Neural cell (in vitro differentiated cells): ENCODE measurements at regions not wholly inside any gene's neighbourhood (a gene's known extent, or its start where the extent isn't known, plus 50 kb on each side); places are given as distances from the start of the nearest gene placed in this dataset.

Source experiments
- H2AFZ ChIP-seq: fragments of 200-600, 300-800 bp; sonication (generic), shearing (Covaris generic); 2 replicates; pipeline ENCODE4 v1.6.0; 2014; ENCODE audit warnings: low read depth, mild to moderate bottlenecking, antibody characterized with exemption, low read length, moderate library complexity
- H3F3A ChIP-seq: fragments of 200-600 bp; shearing (Covaris generic); 2 replicates; pipeline ENCODE4 v1.6.1; 2016; ENCODE audit warnings: mild to moderate bottlenecking, moderate library complexity, mixed read lengths, antibody characterized with exemption, low read length; ENCODE audit not compliant: insufficient read depth, poor library complexity, severe bottlenecking
- H3K27ac ChIP-seq: fragments of 200-600, 300-800 bp; sonication (generic), shearing (Covaris generic); 2 replicates; pipeline ENCODE4 v1.5.1; 2014; ENCODE audit warnings: mild to moderate bottlenecking, low read length, moderate library complexity
- H3K27me3 ChIP-seq: fragments of 300-800, 200-600 bp; sonication (generic), shearing (Covaris generic); 2 replicates; pipeline ENCODE4 v1.6.0; 2014; ENCODE audit warnings: mild to moderate bottlenecking, low read depth, low read length, moderate library complexity; ENCODE audit not compliant: insufficient read depth
- H3K36me3 ChIP-seq: fragments of 300-800, 200-600 bp; sonication (generic), shearing (Covaris generic); 2 replicates; pipeline ENCODE4 v1.5.1; 2014; ENCODE audit warnings: mild to moderate bottlenecking, antibody characterized with exemption, low read length, moderate library complexity; ENCODE audit not compliant: insufficient read depth
- H3K4me2 ChIP-seq: fragments of 300-800, 200-600 bp; sonication (generic), shearing (Covaris generic); 2 replicates; pipeline ENCODE4 v1.6.0; 2014; ENCODE audit warnings: mild to moderate bottlenecking, low read length
- H3K4me3 ChIP-seq: fragments of 300-800, 200-600 bp; sonication (generic), shearing (Covaris generic); 2 replicates; pipeline ENCODE4 v1.5.1; 2014; ENCODE audit warnings: mild to moderate bottlenecking, low read length, moderate library complexity
- H3K79me2 ChIP-seq: fragments of 200-600 bp; shearing (Covaris generic); replicated peaks from 2 replicates; pipeline ENCODE4 v1.6.0; 2014; ENCODE audit warnings: mild to moderate bottlenecking, low read length, moderate library complexity; ENCODE audit not compliant: insufficient read depth
- H3K9ac ChIP-seq: fragments of 300-800, 200-600 bp; sonication (generic), shearing (Covaris generic); 2 replicates; pipeline ENCODE4 v1.6.1; 2016; ENCODE audit warnings: mild to moderate bottlenecking, low read length, mixed read lengths
- H3K9me2 ChIP-seq: fragments of 200-600 bp; shearing (Covaris generic); 2 replicates; pipeline ENCODE4 v1.6.1; 2016; ENCODE audit warnings: mild to moderate bottlenecking, low read length, mixed read lengths; ENCODE audit not compliant: insufficient read depth
- H3K9me3 ChIP-seq: fragments of 200-600, 300-800 bp; sonication (generic), shearing (Covaris generic); 2 replicates; pipeline ENCODE4 v1.6.1; 2016; ENCODE audit warnings: mild to moderate bottlenecking, mixed run types, low read length, moderate library complexity, mixed read lengths
- H4K20me1 ChIP-seq: fragments of 200-600 bp; shearing (Covaris generic); 2 replicates; pipeline ENCODE4 v1.6.1; 2016; ENCODE audit warnings: mild to moderate bottlenecking, mixed run types; ENCODE audit not compliant: insufficient read depth
- EP300 ChIP-seq: fragments of 450-650 bp; conservative IDR thresholded peaks from 2 replicates; pipeline ENCODE4 v1.6.1; 2014; ENCODE audit warnings: antibody characterized with exemption, mild to moderate bottlenecking, moderate library complexity; ENCODE audit not compliant: poor library complexity, severe bottlenecking
- EZH2 ChIP-seq: fragments of 200-600, 300-800 bp; shearing (Covaris generic), sonication (generic); IDR thresholded peaks from 2 replicates; pipeline ENCODE4 v1.6.1; 2014; ENCODE audit warnings: antibody characterized with exemption, low read length, borderline replicate concordance, mild to moderate bottlenecking; ENCODE audit not compliant: insufficient read depth, poor library complexity, severe bottlenecking
- MXI1 ChIP-seq: fragments of 450-650 bp; conservative IDR thresholded peaks from 2 replicates; pipeline ENCODE4 v1.6.1; 2014; ENCODE audit warnings: antibody characterized with exemption, mild to moderate bottlenecking; ENCODE audit not compliant: poor library complexity, severe bottlenecking
- POLR2AphosphoS5 ChIP-seq: IDR thresholded peaks from 2 replicates; pipeline ENCODE4 v1.6.1; 2012
- RAD21 ChIP-seq: fragments of 450-650 bp; conservative IDR thresholded peaks from 2 replicates; pipeline ENCODE4 v1.6.1; 2014; ENCODE audit warnings: antibody characterized with exemption, mild to moderate bottlenecking, moderate library complexity
- SMC3 ChIP-seq: fragments of 450-650 bp; conservative IDR thresholded peaks from 2 replicates; pipeline ENCODE4 v1.6.1; 2014; ENCODE audit warnings: antibody characterized with exemption, mild to moderate bottlenecking, moderate library complexity; ENCODE audit not compliant: poor library complexity
- TAF1 ChIP-seq: IDR thresholded peaks from 2 replicates; pipeline ENCODE4 v1.6.1; 2012; ENCODE audit warnings: low read depth
- TF ChIP-seq, protein P1 (sequence below): IDR thresholded peaks from 2 replicates; pipeline ENCODE4 v1.6.1; 2012; ENCODE audit warnings: borderline replicate concordance
- TF ChIP-seq, protein P2 (sequence below): fragments of 450-650 bp; IDR thresholded peaks from 2 replicates; pipeline ENCODE4 v1.5.1; 2014; ENCODE audit warnings: antibody characterized with exemption, mild to moderate bottlenecking, moderate library complexity; ENCODE audit not compliant: poor library complexity, severe bottlenecking

DNA sequence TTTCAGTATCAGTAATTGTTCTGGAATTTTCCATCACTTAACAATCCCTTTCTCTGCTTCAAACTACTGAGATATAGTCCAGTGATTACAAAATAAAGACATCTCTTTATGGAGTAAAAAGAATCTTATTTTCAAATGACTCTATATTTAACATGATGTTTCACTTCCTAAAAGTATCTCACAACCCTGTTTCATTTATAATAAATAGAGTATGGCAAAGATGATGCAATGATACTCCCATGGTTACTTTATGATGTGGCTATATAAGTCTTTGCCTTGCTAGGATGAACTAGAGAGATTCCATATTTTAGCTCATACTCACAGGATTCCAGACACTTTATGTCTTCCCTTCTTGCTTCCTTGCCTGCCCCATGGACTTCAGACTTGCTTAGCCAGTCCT lies 953.5 kb upstream of the MDGA2 start:
- H3K79me2 ChIP-seq: no peaks in the 10 kb centered on the region
- no peaks in the 10 kb centered on the region for H4K20me1 ChIP-seq
- no peaks in the 10 kb centered on the region for H3K9me2 ChIP-seq
- no peak overlapping the region for H3K9ac ChIP-seq
- no peak overlapping the region for H3K27ac ChIP-seq
- no peaks in the 10 kb centered on the region for H3K36me3 ChIP-seq
- TF ChIP-seq RAD21 (no peak), EZH2 (no peak), SMC3 (no peak), POLR2AphosphoS5 (no peak), TAF1 (no peak), MXI1 (no peak), EP300 (no peak)
- TF ChIP-seq, protein P1, sequence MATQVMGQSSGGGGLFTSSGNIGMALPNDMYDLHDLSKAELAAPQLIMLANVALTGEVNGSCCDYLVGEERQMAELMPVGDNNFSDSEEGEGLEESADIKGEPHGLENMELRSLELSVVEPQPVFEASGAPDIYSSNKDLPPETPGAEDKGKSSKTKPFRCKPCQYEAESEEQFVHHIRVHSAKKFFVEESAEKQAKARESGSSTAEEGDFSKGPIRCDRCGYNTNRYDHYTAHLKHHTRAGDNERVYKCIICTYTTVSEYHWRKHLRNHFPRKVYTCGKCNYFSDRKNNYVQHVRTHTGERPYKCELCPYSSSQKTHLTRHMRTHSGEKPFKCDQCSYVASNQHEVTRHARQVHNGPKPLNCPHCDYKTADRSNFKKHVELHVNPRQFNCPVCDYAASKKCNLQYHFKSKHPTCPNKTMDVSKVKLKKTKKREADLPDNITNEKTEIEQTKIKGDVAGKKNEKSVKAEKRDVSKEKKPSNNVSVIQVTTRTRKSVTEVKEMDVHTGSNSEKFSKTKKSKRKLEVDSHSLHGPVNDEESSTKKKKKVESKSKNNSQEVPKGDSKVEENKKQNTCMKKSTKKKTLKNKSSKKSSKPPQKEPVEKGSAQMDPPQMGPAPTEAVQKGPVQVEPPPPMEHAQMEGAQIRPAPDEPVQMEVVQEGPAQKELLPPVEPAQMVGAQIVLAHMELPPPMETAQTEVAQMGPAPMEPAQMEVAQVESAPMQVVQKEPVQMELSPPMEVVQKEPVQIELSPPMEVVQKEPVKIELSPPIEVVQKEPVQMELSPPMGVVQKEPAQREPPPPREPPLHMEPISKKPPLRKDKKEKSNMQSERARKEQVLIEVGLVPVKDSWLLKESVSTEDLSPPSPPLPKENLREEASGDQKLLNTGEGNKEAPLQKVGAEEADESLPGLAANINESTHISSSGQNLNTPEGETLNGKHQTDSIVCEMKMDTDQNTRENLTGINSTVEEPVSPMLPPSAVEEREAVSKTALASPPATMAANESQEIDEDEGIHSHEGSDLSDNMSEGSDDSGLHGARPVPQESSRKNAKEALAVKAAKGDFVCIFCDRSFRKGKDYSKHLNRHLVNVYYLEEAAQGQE: no peak
- TF ChIP-seq, protein P2, sequence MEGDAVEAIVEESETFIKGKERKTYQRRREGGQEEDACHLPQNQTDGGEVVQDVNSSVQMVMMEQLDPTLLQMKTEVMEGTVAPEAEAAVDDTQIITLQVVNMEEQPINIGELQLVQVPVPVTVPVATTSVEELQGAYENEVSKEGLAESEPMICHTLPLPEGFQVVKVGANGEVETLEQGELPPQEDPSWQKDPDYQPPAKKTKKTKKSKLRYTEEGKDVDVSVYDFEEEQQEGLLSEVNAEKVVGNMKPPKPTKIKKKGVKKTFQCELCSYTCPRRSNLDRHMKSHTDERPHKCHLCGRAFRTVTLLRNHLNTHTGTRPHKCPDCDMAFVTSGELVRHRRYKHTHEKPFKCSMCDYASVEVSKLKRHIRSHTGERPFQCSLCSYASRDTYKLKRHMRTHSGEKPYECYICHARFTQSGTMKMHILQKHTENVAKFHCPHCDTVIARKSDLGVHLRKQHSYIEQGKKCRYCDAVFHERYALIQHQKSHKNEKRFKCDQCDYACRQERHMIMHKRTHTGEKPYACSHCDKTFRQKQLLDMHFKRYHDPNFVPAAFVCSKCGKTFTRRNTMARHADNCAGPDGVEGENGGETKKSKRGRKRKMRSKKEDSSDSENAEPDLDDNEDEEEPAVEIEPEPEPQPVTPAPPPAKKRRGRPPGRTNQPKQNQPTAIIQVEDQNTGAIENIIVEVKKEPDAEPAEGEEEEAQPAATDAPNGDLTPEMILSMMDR: no peak
- H3K27me3 ChIP-seq: no peaks in the 10 kb centered on the region
- H3K4me3 ChIP-seq: no peak overlapping the region
- no peak overlapping the region for H2AFZ ChIP-seq
- H3F3A ChIP-seq: no peaks in the 10 kb centered on the region
- H3K4me2 ChIP-seq: no peak overlapping the region
- no peaks in the 10 kb centered on the region for H3K9me3 ChIP-seq

DNA sequence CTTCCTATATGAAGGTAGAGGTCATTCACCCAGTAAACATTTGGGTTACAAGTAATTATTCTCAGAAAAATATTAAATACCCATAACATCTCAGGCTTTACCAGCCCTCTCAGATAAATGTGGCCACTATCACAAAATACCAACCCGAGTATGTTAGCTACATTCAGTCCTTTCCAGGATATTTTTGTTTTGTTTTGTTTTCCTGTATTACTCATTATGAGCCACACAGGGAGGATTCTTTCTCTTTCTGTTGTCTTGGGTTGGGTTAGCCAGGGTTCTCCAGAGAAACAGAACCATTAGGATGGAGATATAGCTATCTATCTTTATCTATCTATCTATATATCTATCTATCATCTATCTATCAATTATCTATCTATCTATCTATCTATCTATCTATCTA lies 947.6 kb upstream of the MDGA2 start:
- Histone ChIP-seq H2AFZ (no peak overlapping the region), H4K20me1 (no peaks in the 10 kb centered on the region), H3K4me2 (no peak overlapping the region), H3K36me3 (no peaks in the 10 kb centered on the region), H3K27ac (no peak overlapping the region), H3K9me3 (no peaks in the 10 kb centered on the region), H3F3A (no peaks in the 10 kb centered on the region), H3K9me2 (no peaks in the 10 kb centered on the region), H3K79me2 (no peaks in the 10 kb centered on the region), H3K4me3 (no peak overlapping the region), H3K27me3 (no peaks in the 10 kb centered on the region), H3K9ac (no peak overlapping the region)
- TF ChIP-seq, protein P1: no peak
- no peak for TF ChIP-seq SMC3
- TF ChIP-seq EP300: no peak
- TF ChIP-seq TAF1: no peak
- TF ChIP-seq MXI1: no peak
